PFSK-1 (cell line): ENCODE measurements at regions not wholly inside any gene's neighbourhood (a gene's known extent, or its start where the extent isn't known, plus 50 kb on each side); places are given as distances from the start of the nearest gene placed in this dataset.

Experiments used
- FOXP2 ChIP-seq: optimal IDR thresholded peaks from 2 replicates; pipeline ENCODE3; 2011; ENCODE audit warnings: borderline replicate concordance, control low read depth, inconsistent platforms; ENCODE audit not compliant: insufficient read depth; ENCODE audit errors: extremely low read length, extremely low read depth
- POLR2AphosphoS5 ChIP-seq: IDR thresholded peaks from 2 replicates; pipeline ENCODE4 v1.6.1; 2012; ENCODE audit warnings: low read depth, mild to moderate bottlenecking, control low read depth, low read length, moderate library complexity
- SIN3A ChIP-seq: IDR thresholded peaks from 2 replicates; pipeline ENCODE4 v1.6.1; 2012; ENCODE audit warnings: mild to moderate bottlenecking, low read length, moderate library complexity, borderline replicate concordance; ENCODE audit not compliant: insufficient read depth
- TAF1 ChIP-seq: IDR thresholded peaks from 2 replicates; pipeline ENCODE4 v1.6.1; 2012; ENCODE audit warnings: low read length, control low read depth, borderline replicate concordance; ENCODE audit not compliant: insufficient read depth
- TF ChIP-seq, protein P1 (sequence below), 2 experiments: IDR thresholded peaks; 2 replicates each; pipeline versions ENCODE4 v1.6.1 to v1.8.0; 2011 to 2012; ENCODE audit warnings: low read depth in 2 of 2, low read length in 2 of 2, control low read depth in 1 of 2, inconsistent platforms in 1 of 2, mild to moderate bottlenecking in 1 of 2, moderate library complexity in 1 of 2; ENCODE audit not compliant: insufficient read depth in 1 of 2

DNA sequence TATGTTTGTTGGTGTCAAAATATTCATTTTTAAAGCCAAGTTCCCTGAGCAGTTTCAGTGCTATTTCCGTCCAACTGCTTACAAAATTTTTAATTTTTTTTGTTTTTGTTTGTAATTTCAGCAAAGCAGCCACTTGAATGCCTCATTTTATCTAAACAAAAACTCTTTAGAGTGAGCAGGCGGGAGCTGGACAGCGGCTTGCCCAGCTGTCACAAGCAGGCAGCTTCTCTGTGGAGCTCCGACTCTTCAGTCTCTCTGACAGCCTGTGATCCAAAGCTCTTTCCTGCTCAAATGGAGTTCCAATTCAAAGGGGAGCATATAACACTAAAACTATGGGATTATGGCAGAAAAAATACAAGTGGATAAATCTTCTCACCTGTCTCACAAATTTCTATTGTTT lies 618.3 kb upstream of the PCDH20 start:
- TF ChIP-seq POLR2AphosphoS5 (no peak), SIN3A (no peak), TAF1 (no peak)
- TF ChIP-seq, protein P1, sequence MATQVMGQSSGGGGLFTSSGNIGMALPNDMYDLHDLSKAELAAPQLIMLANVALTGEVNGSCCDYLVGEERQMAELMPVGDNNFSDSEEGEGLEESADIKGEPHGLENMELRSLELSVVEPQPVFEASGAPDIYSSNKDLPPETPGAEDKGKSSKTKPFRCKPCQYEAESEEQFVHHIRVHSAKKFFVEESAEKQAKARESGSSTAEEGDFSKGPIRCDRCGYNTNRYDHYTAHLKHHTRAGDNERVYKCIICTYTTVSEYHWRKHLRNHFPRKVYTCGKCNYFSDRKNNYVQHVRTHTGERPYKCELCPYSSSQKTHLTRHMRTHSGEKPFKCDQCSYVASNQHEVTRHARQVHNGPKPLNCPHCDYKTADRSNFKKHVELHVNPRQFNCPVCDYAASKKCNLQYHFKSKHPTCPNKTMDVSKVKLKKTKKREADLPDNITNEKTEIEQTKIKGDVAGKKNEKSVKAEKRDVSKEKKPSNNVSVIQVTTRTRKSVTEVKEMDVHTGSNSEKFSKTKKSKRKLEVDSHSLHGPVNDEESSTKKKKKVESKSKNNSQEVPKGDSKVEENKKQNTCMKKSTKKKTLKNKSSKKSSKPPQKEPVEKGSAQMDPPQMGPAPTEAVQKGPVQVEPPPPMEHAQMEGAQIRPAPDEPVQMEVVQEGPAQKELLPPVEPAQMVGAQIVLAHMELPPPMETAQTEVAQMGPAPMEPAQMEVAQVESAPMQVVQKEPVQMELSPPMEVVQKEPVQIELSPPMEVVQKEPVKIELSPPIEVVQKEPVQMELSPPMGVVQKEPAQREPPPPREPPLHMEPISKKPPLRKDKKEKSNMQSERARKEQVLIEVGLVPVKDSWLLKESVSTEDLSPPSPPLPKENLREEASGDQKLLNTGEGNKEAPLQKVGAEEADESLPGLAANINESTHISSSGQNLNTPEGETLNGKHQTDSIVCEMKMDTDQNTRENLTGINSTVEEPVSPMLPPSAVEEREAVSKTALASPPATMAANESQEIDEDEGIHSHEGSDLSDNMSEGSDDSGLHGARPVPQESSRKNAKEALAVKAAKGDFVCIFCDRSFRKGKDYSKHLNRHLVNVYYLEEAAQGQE (IDR thresholded peaks at IDR 0.05; ENCODE audit: insufficient read depth in 1 of 2, low read depth in 2 of 2, low read length in 2 of 2) = peak in 1 of 2 experiments; percentile 21; a peak in 1 of 4 replicates

DNA sequence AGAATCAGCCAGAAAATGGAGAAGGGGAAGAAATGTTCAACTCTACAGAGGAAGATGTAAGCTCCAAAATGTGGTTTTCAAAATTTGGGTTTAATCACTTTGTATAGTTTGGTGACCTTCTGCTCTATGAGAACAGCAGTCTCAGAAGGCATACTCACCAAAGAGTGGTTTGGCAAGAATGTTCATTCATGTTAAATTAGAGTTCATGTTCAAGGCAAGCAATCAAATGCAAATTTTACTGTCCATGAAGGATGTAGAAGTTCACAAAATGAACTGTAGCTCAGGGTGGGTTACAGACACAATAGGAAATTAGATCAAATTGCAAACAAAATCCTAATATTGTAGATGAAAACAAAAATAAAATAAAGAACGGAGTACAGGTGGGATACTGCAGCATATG lies 606.7 kb upstream of the PCDH20 start:
- TF ChIP-seq SIN3A (no peak), TAF1 (no peak), POLR2AphosphoS5 (no peak), FOXP2 (no peak)
- TF ChIP-seq, protein P1 (IDR thresholded peaks at IDR 0.05; ENCODE audit: insufficient read depth in 1 of 2, low read depth in 2 of 2, low read length in 2 of 2) = no peak

DNA sequence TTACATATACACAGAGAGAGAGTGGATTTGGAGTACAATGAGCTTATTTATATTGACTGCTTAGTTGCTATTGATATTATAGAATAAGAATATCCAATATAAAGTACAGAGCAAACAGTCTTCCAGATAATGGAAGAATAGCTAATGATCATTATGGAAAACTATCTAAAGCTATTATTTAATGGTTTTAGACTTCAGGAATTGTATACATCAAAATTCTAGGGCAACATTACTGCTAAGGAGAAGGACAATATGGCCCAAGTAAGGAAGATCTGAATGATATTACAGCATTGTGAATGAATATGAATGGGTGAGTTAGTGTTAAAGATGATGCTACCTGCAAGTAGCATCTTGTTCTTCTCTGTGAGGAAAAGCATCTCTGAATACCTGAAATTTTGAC lies 604.2 kb upstream of the PCDH20 start:
- no peak for TF ChIP-seq SIN3A
- TF ChIP-seq POLR2AphosphoS5 = no peak
- no peak for TF ChIP-seq FOXP2
- no peak for TF ChIP-seq TAF1
- TF ChIP-seq, protein P1 (IDR thresholded peaks at IDR 0.05; ENCODE audit: insufficient read depth in 1 of 2, low read depth in 2 of 2, low read length in 2 of 2) = no peak

DNA sequence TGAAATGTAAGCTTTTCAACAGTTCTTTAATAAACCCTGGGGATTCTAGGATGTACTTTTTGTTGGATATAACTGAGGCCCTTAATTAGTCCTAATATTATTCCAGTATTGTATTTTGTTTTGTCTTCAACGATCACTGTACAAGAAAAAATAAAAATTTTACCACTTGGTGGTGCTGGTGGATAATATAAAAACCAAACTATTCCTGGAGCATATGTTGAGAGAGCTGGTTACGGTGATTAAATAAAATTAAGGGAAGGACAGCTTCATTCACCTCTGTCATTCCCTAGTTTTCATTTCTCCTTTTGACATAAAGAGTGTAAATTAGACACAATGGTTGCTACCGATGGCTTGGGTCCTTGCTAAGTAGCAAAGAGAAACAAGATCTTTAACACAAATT lies 598.6 kb upstream of the PCDH20 start:
- TF ChIP-seq POLR2AphosphoS5 (no peak), TAF1 (no peak), FOXP2 (no peak), SIN3A (no peak)
- TF ChIP-seq, protein P1 (IDR thresholded peaks at IDR 0.05; ENCODE audit: insufficient read depth in 1 of 2, low read depth in 2 of 2, low read length in 2 of 2) = no peak

DNA sequence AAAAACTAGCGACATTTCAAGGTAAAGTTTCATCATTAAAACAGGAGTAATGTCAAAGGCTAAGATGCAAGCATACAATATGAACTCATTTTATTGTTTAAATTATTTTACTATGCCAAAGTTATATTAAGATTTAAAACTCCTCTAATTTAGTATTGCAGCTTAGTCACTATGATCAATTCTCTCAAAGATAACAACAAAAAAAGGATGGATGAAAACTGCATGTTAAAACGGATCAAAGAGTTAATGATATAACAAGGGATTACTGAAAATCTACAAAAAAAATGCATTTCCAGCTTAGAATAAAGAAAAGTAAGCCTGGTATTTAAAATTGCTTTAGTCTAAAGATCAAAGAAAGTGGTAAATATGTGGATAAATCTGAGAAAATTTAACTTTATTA lies 587.8 kb upstream of the PCDH20 start:
- TF ChIP-seq FOXP2 (no peak), TAF1 (no peak), POLR2AphosphoS5 (no peak), SIN3A (no peak)
- TF ChIP-seq, protein P1 (IDR thresholded peaks at IDR 0.05; ENCODE audit: insufficient read depth in 1 of 2, low read depth in 2 of 2, low read length in 2 of 2) = no peak
